NCI-H187 treated with DMSO at 0.1 percent for 48 hours (cell line): ENCODE measurements at regions not wholly inside any gene's neighbourhood (a gene's known extent, or its start where the extent isn't known, plus 50 kb on each side); places are given as distances from the start of the nearest gene placed in this dataset.
A peak's percentile ranks its signal among the peaks of the same experiment; 100 is the strongest.
"Not testable (repeated sequence)": the region's sequence is repeated elsewhere in the genome, so short reads cannot be mapped to it uniquely, and the experiment has no call there.

ENCODE experiments used
- DNase-seq: peaks from one replicate; lab custom pipeline; 2025; lab: John Stamatoyannopoulos, UW

- DNase-seq = no peak
Measured at GRCh38 chr7:121744319-121744718, 128.6 kb upstream of the PTPRZ1 start.

- no peak for DNase-seq
Measured at GRCh38 chr7:121741896-121742295, 131.1 kb upstream of the PTPRZ1 start.

- DNase-seq = no peak
Measured at GRCh38 chr7:121739465-121739864, 133.5 kb upstream of the PTPRZ1 start.

GRCh38 chr7:121730869-121731268 is 142.1 kb upstream of the PTPRZ1 start:
- DNase-seq = no peak

- no peak for DNase-seq
Measured at GRCh38 chr7:121714559-121715303, 158.2 kb upstream of the PTPRZ1 start.

- peak; percentile 8 for DNase-seq
Measured at GRCh38 chr7:121712961-121713360, 160.0 kb upstream of the PTPRZ1 start.

GRCh38 chr7:121697731-121698316 is 175.1 kb upstream of the PTPRZ1 start:
- DNase-seq = no peak

GRCh38 chr7:121696954-121697353 is 176.0 kb upstream of the PTPRZ1 start:
- DNase-seq = no peak

GRCh38 chr7:121689749-121690148 is 183.2 kb upstream of the PTPRZ1 start:
- no peak for DNase-seq

- no peak for DNase-seq
Measured at GRCh38 chr7:121681700-121682099, 191.3 kb upstream of the PTPRZ1 start.

- no peak for DNase-seq
Measured at GRCh38 chr7:121676168-121676567, 196.8 kb upstream of the PTPRZ1 start.

- not testable (repeated sequence) for DNase-seq
Measured at GRCh38 chr7:121674455-121674854, 198.5 kb upstream of the PTPRZ1 start.

GRCh38 chr7:121669144-121669543 is 203.8 kb upstream of the PTPRZ1 start:
- no peak for DNase-seq

- DNase-seq = no peak
Measured at GRCh38 chr7:121666306-121666705, 206.7 kb upstream of the PTPRZ1 start.

- DNase-seq = no peak
Measured at GRCh38 chr7:121643320-121643719, 229.6 kb upstream of the PTPRZ1 start.

GRCh38 chr7:121639705-121640104 is 233.3 kb upstream of the PTPRZ1 start:
- no peak for DNase-seq

GRCh38 chr7:121638286-121638685 is 234.7 kb upstream of the PTPRZ1 start:
- no peak for DNase-seq

GRCh38 chr7:121634356-121634755 is 238.2 kb upstream of the FAM3C start:
- DNase-seq = no peak

- no peak for DNase-seq
Measured at GRCh38 chr7:121633186-121633585, 237.1 kb upstream of the FAM3C start.

GRCh38 chr7:121624958-121625357 is 228.8 kb upstream of the FAM3C start:
- no peak for DNase-seq

GRCh38 chr7:121623130-121623872 is 227.2 kb upstream of the FAM3C start:
- no peak for DNase-seq

GRCh38 chr7:121621937-121622336 is 225.8 kb upstream of the FAM3C start:
- DNase-seq = no peak

GRCh38 chr7:121620953-121621606 is 225.0 kb upstream of the FAM3C start:
- no peak for DNase-seq
